H1 (cell line): ENCODE measurements at regions not wholly inside any gene's neighbourhood (a gene's known extent, or its start where the extent isn't known, plus 50 kb on each side); places are given as distances from the start of the nearest gene placed in this dataset.

Experiments used
- CTCF ChIA-PET: fragments of 300-600 bp; sonication (Branson Sonifier 250); formaldehyde crosslinking; loops from one replicate; lab custom pipeline; 2021; ENCODE audit not compliant: partially characterized antibody; lab: Charles Lee
- POLR2A ChIA-PET: fragments of 300-600 bp; sonication (Branson Sonifier 250); formaldehyde crosslinking; loops from one replicate; lab custom pipeline; 2021; ENCODE audit warnings: inconsistent platforms; ENCODE audit not compliant: partially characterized antibody; lab: Charles Lee
- DNase-seq, 2 experiments: peaks; one replicate each; pipeline versions ENCODE4 v3.0.0 to v3.0.0-alpha.2; 2010 to 2022; ENCODE audit warnings: low spot score in 2 of 2, low read depth in 1 of 2, mixed read lengths in 1 of 2
- FAIRE-seq: peaks from 2 replicates; lab custom pipeline; 2011; peaks lifted over from hg19 to GRCh38; lab: Jason Lieb, UNC
- H2AFZ ChIP-seq: 2 replicates; pipeline ENCODE4 v1.8.1; 2012; ENCODE audit warnings: low read length, inconsistent platforms
- H2AK5ac ChIP-seq: 2 replicates; pipeline ENCODE4 v1.6.1; 2013; ENCODE audit warnings: low read depth, low read length
- H2BK120ac ChIP-seq: replicated peaks from 2 replicates; pipeline ENCODE3; 2013; ENCODE audit warnings: low read depth, low read length, inconsistent platforms
- H2BK12ac ChIP-seq: 2 replicates; pipeline ENCODE4 v1.6.1; 2013; ENCODE audit warnings: low read depth, low read length
- H2BK15ac ChIP-seq: 2 replicates; pipeline ENCODE4 v1.6.1; 2013; ENCODE audit warnings: low read length
- H2BK20ac ChIP-seq: 2 replicates; pipeline ENCODE4 v1.6.1; 2013; ENCODE audit warnings: low read length
- H2BK5ac ChIP-seq: 2 replicates; pipeline ENCODE4 v1.6.1; 2013; ENCODE audit warnings: low read depth, low read length
- H3K14ac ChIP-seq: 2 replicates; pipeline ENCODE4 v1.6.1; 2013; ENCODE audit warnings: inconsistent platforms; ENCODE audit not compliant: insufficient read length
- H3K18ac ChIP-seq: 2 replicates; pipeline ENCODE4 v1.6.1; 2013; ENCODE audit warnings: low read length; ENCODE audit errors: extremely low read depth
- H3K23ac ChIP-seq: 2 replicates; pipeline ENCODE4 v1.6.1; 2013; ENCODE audit warnings: inconsistent platforms; ENCODE audit not compliant: insufficient read length
- H3K23me2 ChIP-seq: 2 replicates; pipeline ENCODE4 v1.6.1; 2013; ENCODE audit warnings: low read depth, low read length
- H3K27ac ChIP-seq: 2 replicates; pipeline ENCODE4 v1.6.1; 2011; ENCODE audit warnings: low read depth, low read length, inconsistent platforms
- H3K27me3 ChIP-seq, 4 experiments: replicated peaks in 1 of 4; 1 replicate in 1 of 4; 2 replicates in 3 of 4; pipeline versions ENCODE4 v1.6.1 to v1.8.1; 2011 to 2013; ENCODE audit warnings: low read length in 3 of 4, mild to moderate bottlenecking in 3 of 4, inconsistent platforms in 2 of 4, mixed read lengths in 2 of 4, moderate library complexity in 1 of 4; ENCODE audit not compliant: control insufficient read depth in 3 of 4, insufficient read depth in 3 of 4; ENCODE audit errors: extremely low read depth in 1 of 4
- H3K36me3 ChIP-seq, 4 experiments: 2 replicates each; pipeline versions ENCODE4 v1.6.1 to v1.8.1; 2011 to 2013; ENCODE audit warnings: mild to moderate bottlenecking in 4 of 4, low read length in 3 of 4, moderate library complexity in 2 of 4, control low read depth in 1 of 4, inconsistent platforms in 1 of 4; ENCODE audit not compliant: insufficient read depth in 4 of 4, control insufficient read depth in 2 of 4
- H3K4ac ChIP-seq: replicated peaks from 2 replicates; pipeline ENCODE3; 2013; ENCODE audit warnings: low read length, low read depth, mixed read lengths, inconsistent platforms; ENCODE audit not compliant: insufficient read length
- H3K4me1 ChIP-seq, 4 experiments: replicated peaks in 1 of 4; 1 replicate in 1 of 4; 2 replicates in 3 of 4; pipeline versions ENCODE4 v1.6.1 to v1.8.1; 2011 to 2013; ENCODE audit warnings: low read length in 3 of 4, inconsistent platforms in 2 of 4, mixed read lengths in 1 of 4; ENCODE audit not compliant: insufficient read depth in 4 of 4, control insufficient read depth in 3 of 4
- H3K4me2 ChIP-seq, 2 experiments: 2 replicates each; pipeline versions ENCODE4 v1.6.1 to v1.8.1; 2011 to 2013; ENCODE audit warnings: low read depth in 2 of 2, low read length in 2 of 2, control low read depth in 1 of 2, inconsistent platforms in 1 of 2, mild to moderate bottlenecking in 1 of 2; ENCODE audit not compliant: insufficient read depth in 1 of 2
- H3K4me3 ChIP-seq, 4 experiments: fragments of 200-600, 300-600 bp in 1 of 4; sonication (generic), shearing (Covaris generic), sonication (Bioruptor Twin) in 1 of 4; 2 replicates each; pipeline versions ENCODE4 v1.5.1 to v1.8.1; 2011 to 2016; ENCODE audit warnings: low read length in 4 of 4, low read depth in 3 of 4, control low read depth in 2 of 4, inconsistent platforms in 2 of 4, mild to moderate bottlenecking in 2 of 4, mixed read lengths in 1 of 4, moderate library complexity in 1 of 4; ENCODE audit not compliant: insufficient read depth in 2 of 4; ENCODE audit errors: extremely low read depth in 1 of 4
- H3K56ac ChIP-seq: replicated peaks from 2 replicates; pipeline ENCODE3; 2013; ENCODE audit warnings: low read depth, mild to moderate bottlenecking, mixed read lengths, low read length, inconsistent platforms; ENCODE audit not compliant: insufficient read length
- H3K79me1 ChIP-seq: 2 replicates; pipeline ENCODE4 v1.6.1; 2013; ENCODE audit warnings: low read depth, low read length, control low read depth
- H3K79me2 ChIP-seq, 2 experiments: 2 replicates each; pipeline versions ENCODE4 v1.6.1 to v1.8.1; 2012 to 2013; ENCODE audit warnings: low read length in 2 of 2, mild to moderate bottlenecking in 2 of 2, inconsistent platforms in 1 of 2; ENCODE audit not compliant: insufficient read depth in 2 of 2, control insufficient read depth in 1 of 2
- H3K9ac ChIP-seq, 4 experiments: replicated peaks in 1 of 4; 1 replicate in 1 of 4; 2 replicates in 3 of 4; pipeline versions ENCODE4 v1.6.1 to v1.8.1; 2011 to 2013; ENCODE audit warnings: low read depth in 3 of 4, low read length in 3 of 4, control low read depth in 2 of 4, mild to moderate bottlenecking in 2 of 4, moderate library complexity in 2 of 4, inconsistent platforms in 1 of 4; ENCODE audit errors: extremely low read depth in 1 of 4
- H3K9me3 ChIP-seq, 2 experiments: 2 replicates each; pipeline versions ENCODE4 v1.6.1 to v1.8.1; 2012 to 2013; ENCODE audit warnings: mild to moderate bottlenecking in 2 of 2, moderate library complexity in 2 of 2, control low read depth in 1 of 2, inconsistent platforms in 1 of 2, low read depth in 1 of 2, low read length in 1 of 2, mixed read lengths in 1 of 2; ENCODE audit not compliant: insufficient read depth in 2 of 2
- H4K20me1 ChIP-seq, 2 experiments: replicated peaks in 1 of 2; 2 replicates each; pipeline versions ENCODE3 to v1.8.1; 2011 to 2013; ENCODE audit warnings: inconsistent platforms in 2 of 2, low read length in 2 of 2, mild to moderate bottlenecking in 1 of 2; ENCODE audit not compliant: insufficient read depth in 2 of 2, control insufficient read depth in 1 of 2
- H4K5ac ChIP-seq: 2 replicates; pipeline ENCODE4 v1.6.1; 2013; ENCODE audit warnings: low read length, low read depth, mixed read lengths, inconsistent platforms; ENCODE audit not compliant: insufficient read length
- H4K8ac ChIP-seq: 2 replicates; pipeline ENCODE4 v1.8.0; 2013; ENCODE audit warnings: mild to moderate bottlenecking, moderate library complexity, low read length, inconsistent platforms; ENCODE audit not compliant: insufficient read depth; ENCODE audit errors: extremely low read depth
- H4K91ac ChIP-seq: replicated peaks from 2 replicates; pipeline ENCODE3; 2013; ENCODE audit warnings: low read length, mixed read lengths, inconsistent platforms; ENCODE audit not compliant: insufficient read length
- CTBP2 ChIP-seq: IDR thresholded peaks from 2 replicates; pipeline ENCODE4 v1.7.0; 2011; ENCODE audit warnings: borderline replicate concordance, mild to moderate bottlenecking, moderate library complexity, mixed read lengths, low read length; ENCODE audit not compliant: insufficient read depth, insufficient read length
- EZH2 ChIP-seq: fragments of 200-600 bp; sonication (generic); IDR thresholded peaks from 2 replicates; pipeline ENCODE4 v1.7.1; 2012; ENCODE audit warnings: low read depth, mild to moderate bottlenecking, moderate library complexity, low read length, inconsistent platforms; ENCODE audit not compliant: severe bottlenecking
- JUN ChIP-seq: IDR thresholded peaks from 2 replicates; pipeline ENCODE4 v1.6.1; 2011; ENCODE audit warnings: low read depth, mild to moderate bottlenecking, improper control_type of control experiment, low read length
- MAFK ChIP-seq: IDR thresholded peaks from 2 replicates; pipeline ENCODE4 v1.6.1; 2012; ENCODE audit warnings: low read depth, mild to moderate bottlenecking, improper control_type of control experiment, low read length
- POLR2A ChIP-seq, 2 experiments: IDR thresholded peaks; 1 replicate in 1 of 2; 2 replicates in 1 of 2; pipeline ENCODE4 v1.6.1; 2011; ENCODE audit warnings: low read depth in 2 of 2, low read length in 2 of 2, mild to moderate bottlenecking in 2 of 2; ENCODE audit errors: control extremely low read depth in 1 of 2
- RFX5 ChIP-seq: IDR thresholded peaks from 2 replicates; pipeline ENCODE4 v1.6.1; 2011; ENCODE audit warnings: low read depth, low read length, improper control_type of control experiment, borderline replicate concordance
- SIN3A ChIP-seq, 2 experiments: IDR thresholded peaks in 1 of 2; conservative IDR thresholded peaks in 1 of 2; 2 replicates each; pipeline ENCODE4 v1.6.1; 2011 to 2012; ENCODE audit warnings: low read length in 2 of 2, improper control_type of control experiment in 1 of 2, low read depth in 1 of 2, mild to moderate bottlenecking in 1 of 2
- SIX5 ChIP-seq: IDR thresholded peaks from 2 replicates; pipeline ENCODE4 v1.6.1; 2011; ENCODE audit warnings: mild to moderate bottlenecking, low read depth, low read length
- SP1 ChIP-seq: IDR thresholded peaks from 2 replicates; pipeline ENCODE4 v1.6.1; 2011; ENCODE audit warnings: low read depth, low read length
- SRF ChIP-seq: IDR thresholded peaks from 2 replicates; pipeline ENCODE4 v1.6.1; 2011; ENCODE audit warnings: mild to moderate bottlenecking, low read depth, low read length, moderate library complexity
- WGBS, 2 experiments: shearing (Covaris generic) in 1 of 2; methylation state at CpG; one replicate each; pipeline versions ENCODE4 v1.1.6 to v1.1.7; 2013 to 2015; ENCODE audit warnings: low lambda C conversion rate in 2 of 2, mixed read lengths in 2 of 2, inconsistent platforms in 1 of 2, low coverage in 1 of 2, missing lambda C conversion rate in 1 of 2; ENCODE audit not compliant: insufficient replicate concordance in 2 of 2, insufficient coverage in 1 of 2, insufficient read length in 1 of 2; ENCODE audit errors: extremely low coverage in 1 of 2, missing lambda C conversion rate in 1 of 2; 5-methylcytosine and 5-hydroxymethylcytosine counted together
- TF ChIP-seq, protein P1 (sequence below): IDR thresholded peaks from 2 replicates; pipeline ENCODE4 v1.6.1; 2012; ENCODE audit warnings: inconsistent platforms
- TF ChIP-seq, protein P2 (sequence below), 3 experiments: IDR thresholded peaks; 1 replicate in 2 of 3; 2 replicates in 1 of 3; pipeline versions ENCODE4 v1.5.1 to v1.6.1; 2011; ENCODE audit warnings: low read length in 3 of 3, mild to moderate bottlenecking in 3 of 3, inconsistent platforms in 2 of 3, low read depth in 1 of 3, moderate library complexity in 1 of 3; ENCODE audit not compliant: insufficient read depth in 1 of 3; ENCODE audit errors: control extremely low read depth in 1 of 3

DNA sequence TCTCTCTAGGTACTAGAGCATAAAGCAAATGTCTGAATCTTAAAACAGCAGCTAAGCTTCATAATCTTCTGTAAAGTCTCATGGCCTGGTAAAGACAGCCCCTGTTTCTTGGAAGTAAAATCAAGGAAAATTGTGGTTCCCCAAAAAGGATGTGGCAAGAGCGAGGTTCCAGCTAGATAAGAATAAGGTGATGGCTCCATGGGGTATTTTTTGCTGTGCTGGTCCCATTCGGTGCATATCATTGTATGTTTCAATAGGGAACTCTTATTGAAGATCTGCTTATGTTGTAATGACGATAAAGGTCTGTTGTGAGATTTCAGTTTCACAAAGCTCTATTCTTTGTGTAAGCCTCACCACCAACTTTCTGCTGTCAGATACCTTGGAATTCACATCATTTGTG is 316.9 kb upstream of the NOCT start:
- Histone ChIP-seq H3K36me3 (no peaks in the 10 kb centered on the region), H4K20me1 (no peaks in the 10 kb centered on the region), H3K9ac (no peak overlapping the region), H3K4me1 (peaks cover 0 to 8% (median 1%) of the 10 kb centered on the region in 4 experiments; a peak in 4 of 7 replicates), H4K91ac (no peak overlapping the region), H2BK12ac (no peak overlapping the region), H2BK20ac (no peak overlapping the region), H3K4me2 (no peak overlapping the region), H4K8ac (no peak overlapping the region), H3K18ac (no peak overlapping the region), H3K27me3 (no peaks in the 10 kb centered on the region), H3K79me1 (no peaks in the 10 kb centered on the region), H2BK120ac (peak overlapping the region; percentile 48), H3K4me3 (no peak overlapping the region), H3K79me2 (no peaks in the 10 kb centered on the region), H2AK5ac (no peak overlapping the region), H2BK15ac (no peak overlapping the region), H3K4ac (no peak overlapping the region), H3K23me2 (no peaks in the 10 kb centered on the region), H2BK5ac (no peak overlapping the region), H3K23ac (no peak overlapping the region), H2AFZ (no peak overlapping the region), H3K27ac (no peak overlapping the region), H3K9me3 (no peaks in the 10 kb centered on the region), H3K56ac (no peak overlapping the region), H4K5ac (no peak overlapping the region), H3K14ac (no peak overlapping the region)
- FAIRE-seq (no peak), DNase-seq (no peak)
- ChIA-PET POLR2A (no interaction called here), CTCF (interaction anchor here (0.5 to 1.1 kb wide), 2 partner anchors 143 to 664 kb away, joined by 3 to 4 read pairs; no protein-coding TSS in a partner anchor)
- 79% methylated on average over 3 of the region's 3 CpGs; no CpG with 5 or more reads in 1 of the 2 experiments for WGBS, 2 experiments
- TF ChIP-seq SRF (no peak), RFX5 (no peak), MAFK (no peak), CTBP2 (no peak), POLR2A (IDR thresholded peaks at IDR 0.05; ENCODE audit: control extremely low read depth in 1 of 2, low read depth in 2 of 2, low read length in 2 of 2) (no peak), SIN3A (conservative IDR thresholded peaks at IDR 0.05 in 1 of 2, IDR thresholded peaks at IDR 0.05 in 1 of 2; ENCODE audit: low read depth in 1 of 2, low read length in 2 of 2) (no peak), EZH2 (no peak), SP1 (no peak), SIX5 (no peak), JUN (no peak)
- TF ChIP-seq, protein P1, sequence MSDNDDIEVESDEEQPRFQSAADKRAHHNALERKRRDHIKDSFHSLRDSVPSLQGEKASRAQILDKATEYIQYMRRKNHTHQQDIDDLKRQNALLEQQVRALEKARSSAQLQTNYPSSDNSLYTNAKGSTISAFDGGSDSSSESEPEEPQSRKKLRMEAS, result no peak
- TF ChIP-seq, protein P2, sequence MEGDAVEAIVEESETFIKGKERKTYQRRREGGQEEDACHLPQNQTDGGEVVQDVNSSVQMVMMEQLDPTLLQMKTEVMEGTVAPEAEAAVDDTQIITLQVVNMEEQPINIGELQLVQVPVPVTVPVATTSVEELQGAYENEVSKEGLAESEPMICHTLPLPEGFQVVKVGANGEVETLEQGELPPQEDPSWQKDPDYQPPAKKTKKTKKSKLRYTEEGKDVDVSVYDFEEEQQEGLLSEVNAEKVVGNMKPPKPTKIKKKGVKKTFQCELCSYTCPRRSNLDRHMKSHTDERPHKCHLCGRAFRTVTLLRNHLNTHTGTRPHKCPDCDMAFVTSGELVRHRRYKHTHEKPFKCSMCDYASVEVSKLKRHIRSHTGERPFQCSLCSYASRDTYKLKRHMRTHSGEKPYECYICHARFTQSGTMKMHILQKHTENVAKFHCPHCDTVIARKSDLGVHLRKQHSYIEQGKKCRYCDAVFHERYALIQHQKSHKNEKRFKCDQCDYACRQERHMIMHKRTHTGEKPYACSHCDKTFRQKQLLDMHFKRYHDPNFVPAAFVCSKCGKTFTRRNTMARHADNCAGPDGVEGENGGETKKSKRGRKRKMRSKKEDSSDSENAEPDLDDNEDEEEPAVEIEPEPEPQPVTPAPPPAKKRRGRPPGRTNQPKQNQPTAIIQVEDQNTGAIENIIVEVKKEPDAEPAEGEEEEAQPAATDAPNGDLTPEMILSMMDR (IDR thresholded peaks at IDR 0.05; ENCODE audit: control extremely low read depth in 1 of 3, insufficient read depth in 1 of 3, low read depth in 1 of 3, low read length in 3 of 3), result no peak
